ENCODE measurements at regions not wholly inside any gene's neighbourhood (a gene's known extent, or its start where the extent isn't known, plus 50 kb on each side); places are given as distances from the start of the nearest gene placed in this dataset.

GRCh38 chr6:27061235-27061993 is 186.1 kb upstream of the PRSS16 start:
- Histone ChIP-seq H3K9me3 (no peaks in the 10 kb centered on the region), H3K4me1 (no peaks in the 10 kb centered on the region), H3K27ac (no peak overlapping the region), H3K4me3 (no peak overlapping the region), H3K4me2 (no peak overlapping the region)
- WGBS (ENCODE audit: missing lambda C conversion rate) = 87% methylated on average over 3 of the region's 3 CpGs
- TF ChIP-seq RARB (CRISPR knock-in tag; IDR thresholded peaks at IDR 0.05) (no peak), EHF (CRISPR knock-in tag; IDR thresholded peaks at IDR 0.05) (no peak), TFCP2L1 (CRISPR knock-in tag; IDR thresholded peaks at IDR 0.05) (no peak), GATA3 (IDR thresholded peaks at IDR 0.05; ENCODE audit: borderline replicate concordance) (no peak), ZC3H11A (IDR thresholded peaks at IDR 0.05) (no peak), SREBF2 (IDR thresholded peaks at IDR 0.05) (no peak), HOXA7 (CRISPR knock-in tag; IDR thresholded peaks at IDR 0.05) (no peak), MAFK (IDR thresholded peaks at IDR 0.05; ENCODE audit: partially characterized antibody) (no peak), TP53 (CRISPR knock-in tag; IDR thresholded peaks at IDR 0.05) (no peak), ZNF302 (CRISPR knock-in tag; IDR thresholded peaks at IDR 0.05) (no peak), MAZ (IDR thresholded peaks at IDR 0.05; ENCODE audit: borderline replicate concordance, low read depth, low read length) (no peak), HDAC2 (IDR thresholded peaks at IDR 0.05) (no peak), RAD21 (conservative IDR thresholded peaks at IDR 0.05 in 1 of 2, IDR thresholded peaks at IDR 0.05 in 1 of 2) (no peak), POLR2A (IDR thresholded peaks at IDR 0.05; ENCODE audit: low read length) (no peak), BHLHE40 (IDR thresholded peaks at IDR 0.05; ENCODE audit: low read depth, low read length) (no peak)
- TF ChIP-seq, protein P1, sequence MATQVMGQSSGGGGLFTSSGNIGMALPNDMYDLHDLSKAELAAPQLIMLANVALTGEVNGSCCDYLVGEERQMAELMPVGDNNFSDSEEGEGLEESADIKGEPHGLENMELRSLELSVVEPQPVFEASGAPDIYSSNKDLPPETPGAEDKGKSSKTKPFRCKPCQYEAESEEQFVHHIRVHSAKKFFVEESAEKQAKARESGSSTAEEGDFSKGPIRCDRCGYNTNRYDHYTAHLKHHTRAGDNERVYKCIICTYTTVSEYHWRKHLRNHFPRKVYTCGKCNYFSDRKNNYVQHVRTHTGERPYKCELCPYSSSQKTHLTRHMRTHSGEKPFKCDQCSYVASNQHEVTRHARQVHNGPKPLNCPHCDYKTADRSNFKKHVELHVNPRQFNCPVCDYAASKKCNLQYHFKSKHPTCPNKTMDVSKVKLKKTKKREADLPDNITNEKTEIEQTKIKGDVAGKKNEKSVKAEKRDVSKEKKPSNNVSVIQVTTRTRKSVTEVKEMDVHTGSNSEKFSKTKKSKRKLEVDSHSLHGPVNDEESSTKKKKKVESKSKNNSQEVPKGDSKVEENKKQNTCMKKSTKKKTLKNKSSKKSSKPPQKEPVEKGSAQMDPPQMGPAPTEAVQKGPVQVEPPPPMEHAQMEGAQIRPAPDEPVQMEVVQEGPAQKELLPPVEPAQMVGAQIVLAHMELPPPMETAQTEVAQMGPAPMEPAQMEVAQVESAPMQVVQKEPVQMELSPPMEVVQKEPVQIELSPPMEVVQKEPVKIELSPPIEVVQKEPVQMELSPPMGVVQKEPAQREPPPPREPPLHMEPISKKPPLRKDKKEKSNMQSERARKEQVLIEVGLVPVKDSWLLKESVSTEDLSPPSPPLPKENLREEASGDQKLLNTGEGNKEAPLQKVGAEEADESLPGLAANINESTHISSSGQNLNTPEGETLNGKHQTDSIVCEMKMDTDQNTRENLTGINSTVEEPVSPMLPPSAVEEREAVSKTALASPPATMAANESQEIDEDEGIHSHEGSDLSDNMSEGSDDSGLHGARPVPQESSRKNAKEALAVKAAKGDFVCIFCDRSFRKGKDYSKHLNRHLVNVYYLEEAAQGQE (IDR thresholded peaks at IDR 0.05) = no peak
- TF ChIP-seq, protein P2, sequence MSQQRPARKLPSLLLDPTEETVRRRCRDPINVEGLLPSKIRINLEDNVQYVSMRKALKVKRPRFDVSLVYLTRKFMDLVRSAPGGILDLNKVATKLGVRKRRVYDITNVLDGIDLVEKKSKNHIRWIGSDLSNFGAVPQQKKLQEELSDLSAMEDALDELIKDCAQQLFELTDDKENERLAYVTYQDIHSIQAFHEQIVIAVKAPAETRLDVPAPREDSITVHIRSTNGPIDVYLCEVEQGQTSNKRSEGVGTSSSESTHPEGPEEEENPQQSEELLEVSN (IDR thresholded peaks at IDR 0.05; ENCODE audit: borderline replicate concordance, low read depth) = no peak
- CTCF ChIA-PET = interaction anchor here (0.9 kb wide), 1 partner anchor 19 kb away, joined by 3 read pairs; no protein-coding TSS in a partner anchor
- POLR2A ChIA-PET = no interaction called here
- DNase-seq (ENCODE audit: low read depth in 1 of 2, low spot score in 1 of 2) (no peak), FAIRE-seq (no peak), ATAC-seq (no peak)

GRCh38 chr6:27062755-27063154 is 184.7 kb upstream of the PRSS16 start:
- CTCF ChIA-PET = no interaction called here
- TF ChIP-seq CTCF (IDR thresholded peaks at IDR 0.05) (no peak), ELK1 (IDR thresholded peaks at IDR 0.05; ENCODE audit: low read depth, low read length) (no peak), RCOR1 (IDR thresholded peaks at IDR 0.05; ENCODE audit: low read depth, low read length) (no peak), BHLHE40 (IDR thresholded peaks at IDR 0.05; ENCODE audit: low read depth, low read length) (no peak), EP300 (IDR thresholded peaks at IDR 0.05) (no peak), RNF2 (IDR thresholded peaks at IDR 0.05; ENCODE audit: borderline replicate concordance, low read depth) (no peak)
- TF ChIP-seq, protein P3, sequence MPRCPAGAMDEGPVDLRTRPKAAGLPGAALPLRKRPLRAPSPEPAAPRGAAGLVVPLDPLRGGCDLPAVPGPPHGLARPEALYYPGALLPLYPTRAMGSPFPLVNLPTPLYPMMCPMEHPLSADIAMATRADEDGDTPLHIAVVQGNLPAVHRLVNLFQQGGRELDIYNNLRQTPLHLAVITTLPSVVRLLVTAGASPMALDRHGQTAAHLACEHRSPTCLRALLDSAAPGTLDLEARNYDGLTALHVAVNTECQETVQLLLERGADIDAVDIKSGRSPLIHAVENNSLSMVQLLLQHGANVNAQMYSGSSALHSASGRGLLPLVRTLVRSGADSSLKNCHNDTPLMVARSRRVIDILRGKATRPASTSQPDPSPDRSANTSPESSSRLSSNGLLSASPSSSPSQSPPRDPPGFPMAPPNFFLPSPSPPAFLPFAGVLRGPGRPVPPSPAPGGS (IDR thresholded peaks at IDR 0.05) = no peak
- no peak overlapping the region for H3K27ac ChIP-seq
- H3K4me1 ChIP-seq = no peaks in the 10 kb centered on the region
- H3K9me3 ChIP-seq = no peaks in the 10 kb centered on the region
- FAIRE-seq (no peak), DNase-seq (ENCODE audit: low read depth in 1 of 2, low spot score in 1 of 2) (no peak), ATAC-seq (no peak)
- POLR2A ChIA-PET = no interaction called here
- no peak overlapping the region for H3K4me2 ChIP-seq
- H3K4me3 ChIP-seq = no peak overlapping the region

All from A549 (cell line).